H1 (cell line): ENCODE measurements at regions not wholly inside any gene's neighbourhood (a gene's known extent, or its start where the extent isn't known, plus 50 kb on each side); places are given as distances from the start of the nearest gene placed in this dataset.

ENCODE experiments used
- CTCF ChIA-PET: fragments of 300-600 bp; sonication (Branson Sonifier 250); formaldehyde crosslinking; loops from one replicate; lab custom pipeline; 2021; ENCODE audit not compliant: partially characterized antibody; lab: Charles Lee
- POLR2A ChIA-PET: fragments of 300-600 bp; sonication (Branson Sonifier 250); formaldehyde crosslinking; loops from one replicate; lab custom pipeline; 2021; ENCODE audit warnings: inconsistent platforms; ENCODE audit not compliant: partially characterized antibody; lab: Charles Lee
- DNase-seq, 2 experiments: peaks; one replicate each; pipeline versions ENCODE4 v3.0.0 to v3.0.0-alpha.2; 2010 to 2022; ENCODE audit warnings: low spot score in 2 of 2, low read depth in 1 of 2, mixed read lengths in 1 of 2
- FAIRE-seq: peaks from 2 replicates; lab custom pipeline; 2011; peaks lifted over from hg19 to GRCh38; lab: Jason Lieb, UNC
- H2AFZ ChIP-seq: 2 replicates; pipeline ENCODE4 v1.8.1; 2012; ENCODE audit warnings: low read length, inconsistent platforms
- H2AK5ac ChIP-seq: 2 replicates; pipeline ENCODE4 v1.6.1; 2013; ENCODE audit warnings: low read depth, low read length
- H2BK120ac ChIP-seq: replicated peaks from 2 replicates; pipeline ENCODE3; 2013; ENCODE audit warnings: low read depth, low read length, inconsistent platforms
- H2BK12ac ChIP-seq: 2 replicates; pipeline ENCODE4 v1.6.1; 2013; ENCODE audit warnings: low read depth, low read length
- H2BK15ac ChIP-seq: 2 replicates; pipeline ENCODE4 v1.6.1; 2013; ENCODE audit warnings: low read length
- H2BK20ac ChIP-seq: 2 replicates; pipeline ENCODE4 v1.6.1; 2013; ENCODE audit warnings: low read length
- H2BK5ac ChIP-seq: 2 replicates; pipeline ENCODE4 v1.6.1; 2013; ENCODE audit warnings: low read depth, low read length
- H3K14ac ChIP-seq: 2 replicates; pipeline ENCODE4 v1.6.1; 2013; ENCODE audit warnings: inconsistent platforms; ENCODE audit not compliant: insufficient read length
- H3K18ac ChIP-seq: 2 replicates; pipeline ENCODE4 v1.6.1; 2013; ENCODE audit warnings: low read length; ENCODE audit errors: extremely low read depth
- H3K23ac ChIP-seq: 2 replicates; pipeline ENCODE4 v1.6.1; 2013; ENCODE audit warnings: inconsistent platforms; ENCODE audit not compliant: insufficient read length
- H3K23me2 ChIP-seq: 2 replicates; pipeline ENCODE4 v1.6.1; 2013; ENCODE audit warnings: low read depth, low read length
- H3K27ac ChIP-seq: 2 replicates; pipeline ENCODE4 v1.6.1; 2011; ENCODE audit warnings: low read depth, low read length, inconsistent platforms
- H3K27me3 ChIP-seq, 4 experiments: replicated peaks in 1 of 4; 1 replicate in 1 of 4; 2 replicates in 3 of 4; pipeline versions ENCODE4 v1.6.1 to v1.8.1; 2011 to 2013; ENCODE audit warnings: low read length in 3 of 4, mild to moderate bottlenecking in 3 of 4, inconsistent platforms in 2 of 4, mixed read lengths in 2 of 4, moderate library complexity in 1 of 4; ENCODE audit not compliant: control insufficient read depth in 3 of 4, insufficient read depth in 3 of 4; ENCODE audit errors: extremely low read depth in 1 of 4
- H3K36me3 ChIP-seq, 4 experiments: 2 replicates each; pipeline versions ENCODE4 v1.6.1 to v1.8.1; 2011 to 2013; ENCODE audit warnings: mild to moderate bottlenecking in 4 of 4, low read length in 3 of 4, moderate library complexity in 2 of 4, control low read depth in 1 of 4, inconsistent platforms in 1 of 4; ENCODE audit not compliant: insufficient read depth in 4 of 4, control insufficient read depth in 2 of 4
- H3K4ac ChIP-seq: replicated peaks from 2 replicates; pipeline ENCODE3; 2013; ENCODE audit warnings: low read length, low read depth, mixed read lengths, inconsistent platforms; ENCODE audit not compliant: insufficient read length
- H3K4me1 ChIP-seq, 4 experiments: replicated peaks in 1 of 4; 1 replicate in 1 of 4; 2 replicates in 3 of 4; pipeline versions ENCODE4 v1.6.1 to v1.8.1; 2011 to 2013; ENCODE audit warnings: low read length in 3 of 4, inconsistent platforms in 2 of 4, mixed read lengths in 1 of 4; ENCODE audit not compliant: insufficient read depth in 4 of 4, control insufficient read depth in 3 of 4
- H3K4me2 ChIP-seq, 2 experiments: 2 replicates each; pipeline versions ENCODE4 v1.6.1 to v1.8.1; 2011 to 2013; ENCODE audit warnings: low read depth in 2 of 2, low read length in 2 of 2, control low read depth in 1 of 2, inconsistent platforms in 1 of 2, mild to moderate bottlenecking in 1 of 2; ENCODE audit not compliant: insufficient read depth in 1 of 2
- H3K4me3 ChIP-seq, 4 experiments: fragments of 200-600, 300-600 bp in 1 of 4; sonication (generic), shearing (Covaris generic), sonication (Bioruptor Twin) in 1 of 4; 2 replicates each; pipeline versions ENCODE4 v1.5.1 to v1.8.1; 2011 to 2016; ENCODE audit warnings: low read length in 4 of 4, low read depth in 3 of 4, control low read depth in 2 of 4, inconsistent platforms in 2 of 4, mild to moderate bottlenecking in 2 of 4, mixed read lengths in 1 of 4, moderate library complexity in 1 of 4; ENCODE audit not compliant: insufficient read depth in 2 of 4; ENCODE audit errors: extremely low read depth in 1 of 4
- H3K56ac ChIP-seq: replicated peaks from 2 replicates; pipeline ENCODE3; 2013; ENCODE audit warnings: low read depth, mild to moderate bottlenecking, mixed read lengths, low read length, inconsistent platforms; ENCODE audit not compliant: insufficient read length
- H3K79me1 ChIP-seq: 2 replicates; pipeline ENCODE4 v1.6.1; 2013; ENCODE audit warnings: low read depth, low read length, control low read depth
- H3K79me2 ChIP-seq, 2 experiments: 2 replicates each; pipeline versions ENCODE4 v1.6.1 to v1.8.1; 2012 to 2013; ENCODE audit warnings: low read length in 2 of 2, mild to moderate bottlenecking in 2 of 2, inconsistent platforms in 1 of 2; ENCODE audit not compliant: insufficient read depth in 2 of 2, control insufficient read depth in 1 of 2
- H3K9ac ChIP-seq, 4 experiments: replicated peaks in 1 of 4; 1 replicate in 1 of 4; 2 replicates in 3 of 4; pipeline versions ENCODE4 v1.6.1 to v1.8.1; 2011 to 2013; ENCODE audit warnings: low read depth in 3 of 4, low read length in 3 of 4, control low read depth in 2 of 4, mild to moderate bottlenecking in 2 of 4, moderate library complexity in 2 of 4, inconsistent platforms in 1 of 4; ENCODE audit errors: extremely low read depth in 1 of 4
- H3K9me3 ChIP-seq, 2 experiments: 2 replicates each; pipeline versions ENCODE4 v1.6.1 to v1.8.1; 2012 to 2013; ENCODE audit warnings: mild to moderate bottlenecking in 2 of 2, moderate library complexity in 2 of 2, control low read depth in 1 of 2, inconsistent platforms in 1 of 2, low read depth in 1 of 2, low read length in 1 of 2, mixed read lengths in 1 of 2; ENCODE audit not compliant: insufficient read depth in 2 of 2
- H4K20me1 ChIP-seq, 2 experiments: replicated peaks in 1 of 2; 2 replicates each; pipeline versions ENCODE3 to v1.8.1; 2011 to 2013; ENCODE audit warnings: inconsistent platforms in 2 of 2, low read length in 2 of 2, mild to moderate bottlenecking in 1 of 2; ENCODE audit not compliant: insufficient read depth in 2 of 2, control insufficient read depth in 1 of 2
- H4K5ac ChIP-seq: 2 replicates; pipeline ENCODE4 v1.6.1; 2013; ENCODE audit warnings: low read length, low read depth, mixed read lengths, inconsistent platforms; ENCODE audit not compliant: insufficient read length
- H4K8ac ChIP-seq: 2 replicates; pipeline ENCODE4 v1.8.0; 2013; ENCODE audit warnings: mild to moderate bottlenecking, moderate library complexity, low read length, inconsistent platforms; ENCODE audit not compliant: insufficient read depth; ENCODE audit errors: extremely low read depth
- H4K91ac ChIP-seq: replicated peaks from 2 replicates; pipeline ENCODE3; 2013; ENCODE audit warnings: low read length, mixed read lengths, inconsistent platforms; ENCODE audit not compliant: insufficient read length
- CBX8 ChIP-seq: fragments of 300-800, 300-1000 bp; sonication (generic); IDR thresholded peaks from 2 replicates; pipeline ENCODE4 v1.7.1; 2016; ENCODE audit warnings: low read depth, low read length, borderline replicate concordance
- GTF2F1 ChIP-seq: IDR thresholded peaks from 2 replicates; pipeline ENCODE4 v1.6.1; 2012; ENCODE audit warnings: low read depth, low read length, improper control_type of control experiment, borderline replicate concordance
- POU5F1 ChIP-seq: IDR thresholded peaks from 2 replicates; pipeline ENCODE4 v1.6.1; 2011; ENCODE audit warnings: low read depth, mild to moderate bottlenecking, low read length, moderate library complexity
- SP4 ChIP-seq: IDR thresholded peaks from 2 replicates; pipeline ENCODE4 v1.6.1; 2012; ENCODE audit warnings: low read length, inconsistent platforms
- USF2 ChIP-seq: IDR thresholded peaks from 2 replicates; pipeline ENCODE4 v1.6.1; 2011; ENCODE audit warnings: low read length, improper control_type of control experiment
- WGBS, 2 experiments: shearing (Covaris generic) in 1 of 2; methylation state at CpG; one replicate each; pipeline versions ENCODE4 v1.1.6 to v1.1.7; 2013 to 2015; ENCODE audit warnings: low lambda C conversion rate in 2 of 2, mixed read lengths in 2 of 2, inconsistent platforms in 1 of 2, low coverage in 1 of 2, missing lambda C conversion rate in 1 of 2; ENCODE audit not compliant: insufficient replicate concordance in 2 of 2, insufficient coverage in 1 of 2, insufficient read length in 1 of 2; ENCODE audit errors: extremely low coverage in 1 of 2, missing lambda C conversion rate in 1 of 2; 5-methylcytosine and 5-hydroxymethylcytosine counted together

- Histone ChIP-seq H2BK15ac (no peak overlapping the region), H2AK5ac (no peak overlapping the region), H3K27ac (no peak overlapping the region), H3K9me3 (no peaks in the 10 kb centered on the region), H4K20me1 (no peaks in the 10 kb centered on the region), H2AFZ (no peak overlapping the region), H3K23ac (no peak overlapping the region), H4K8ac (no peak overlapping the region), H3K79me2 (no peaks in the 10 kb centered on the region), H3K4ac (no peak overlapping the region), H2BK5ac (no peak overlapping the region), H3K4me2 (no peak overlapping the region), H3K4me1 (peaks cover 0 to 3% (median under 1%) of the 10 kb centered on the region in 4 experiments; a peak in 2 of 7 replicates), H3K4me3 (no peak overlapping the region), H2BK20ac (no peak overlapping the region), H3K9ac (no peak overlapping the region), H4K91ac (no peak overlapping the region), H3K36me3 (no peaks in the 10 kb centered on the region), H3K79me1 (no peaks in the 10 kb centered on the region), H3K23me2 (no peaks in the 10 kb centered on the region), H3K27me3 (no peaks in the 10 kb centered on the region), H3K18ac (no peak overlapping the region), H2BK120ac (no peak overlapping the region), H2BK12ac (no peak overlapping the region), H4K5ac (no peak overlapping the region), H3K14ac (no peak overlapping the region), H3K56ac (no peak overlapping the region)
- ChIA-PET POLR2A (no interaction called here), CTCF (interaction anchor here (1.0 to 2.8 kb wide), 2 partner anchors 138 to 250 kb away, joined by 4 to 8 read pairs; no protein-coding TSS in a partner anchor)
- DNase-seq, result no peak
- no peak for FAIRE-seq
- WGBS, 2 experiments, result 83% methylated on average over 3 of the region's 3 CpGs; no CpG with 5 or more reads in 1 of the 2 experiments
- TF ChIP-seq POU5F1 (no peak), USF2 (no peak), SP4 (no peak), GTF2F1 (no peak), CBX8 (no peak)
These were observed 128.6 kb upstream of the PTPRZ1 start for GRCh38 chr7:121744319-121744718.
